Activated naive CD8-positive, alpha-beta T cell treated with anti-CD3 and anti-CD28 coated beads, Interleukin-2, amount 50 U/mL, for 24 hours (primary cell): ENCODE measurements at regions not wholly inside any gene's neighbourhood (a gene's known extent, or its start where the extent isn't known, plus 50 kb on each side); places are given as distances from the start of the nearest gene placed in this dataset.

Source experiments
- ATAC-seq: fragments of 150-1000 bp; cut with Tn5 transposase; one replicate; pipeline ENCODE4 v1.10.0; 2021
- DNase-seq: peaks from one replicate; pipeline ENCODE4 v3.0.0; 2021
- H3K27ac Mint-ChIP-seq: one replicate; pipeline ENCODE4 v1.8.0; 2021; ENCODE audit warnings: mild to moderate bottlenecking, mixed read lengths
- H3K27me3 Mint-ChIP-seq: one replicate; pipeline ENCODE4 v1.8.0; 2021; ENCODE audit warnings: mixed read lengths
- H3K36me3 Mint-ChIP-seq: one replicate; pipeline ENCODE4 v1.8.0; 2021; ENCODE audit warnings: low read depth, mixed read lengths
- H3K4me1 Mint-ChIP-seq: one replicate; pipeline ENCODE4 v1.8.0; 2021; ENCODE audit warnings: mixed read lengths
- H3K4me3 Mint-ChIP-seq: one replicate; pipeline ENCODE4 v1.8.0; 2021; ENCODE audit warnings: mild to moderate bottlenecking, moderate library complexity, mixed read lengths
- H3K9me3 Mint-ChIP-seq: one replicate; pipeline ENCODE4 v1.8.0; 2021; ENCODE audit warnings: mixed read lengths

DNA sequence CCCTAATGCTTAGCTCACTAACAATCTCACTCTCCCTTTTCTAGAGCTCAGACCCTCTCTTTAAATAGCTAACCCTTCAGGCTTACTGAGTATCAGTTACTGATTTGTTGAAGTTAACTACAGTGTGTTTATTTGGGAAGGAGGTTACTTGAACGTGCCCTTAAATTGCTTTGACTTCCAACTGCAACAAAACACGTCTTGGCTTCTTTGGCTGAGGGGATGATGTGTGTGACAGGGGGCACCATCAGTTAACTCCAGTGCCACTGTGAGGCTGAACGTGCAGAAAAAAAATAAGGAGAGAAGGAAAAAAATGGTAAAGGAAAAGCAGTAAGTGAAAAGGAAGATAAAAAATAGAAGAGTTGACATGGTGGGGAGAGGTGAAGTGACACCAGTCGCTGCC, 75.1 kb upstream of the NRIP1 start:
- Mint-ChIP-seq H3K4me3 (no peak overlapping the region), H3K27me3 (peaks cover 10% of the 10 kb centered on the region), H3K36me3 (no peaks in the 10 kb centered on the region), H3K9me3 (no peaks in the 10 kb centered on the region), H3K4me1 (no peaks in the 10 kb centered on the region), H3K27ac (no peak overlapping the region)
- DNase-seq (no peak), ATAC-seq (no peak)

DNA sequence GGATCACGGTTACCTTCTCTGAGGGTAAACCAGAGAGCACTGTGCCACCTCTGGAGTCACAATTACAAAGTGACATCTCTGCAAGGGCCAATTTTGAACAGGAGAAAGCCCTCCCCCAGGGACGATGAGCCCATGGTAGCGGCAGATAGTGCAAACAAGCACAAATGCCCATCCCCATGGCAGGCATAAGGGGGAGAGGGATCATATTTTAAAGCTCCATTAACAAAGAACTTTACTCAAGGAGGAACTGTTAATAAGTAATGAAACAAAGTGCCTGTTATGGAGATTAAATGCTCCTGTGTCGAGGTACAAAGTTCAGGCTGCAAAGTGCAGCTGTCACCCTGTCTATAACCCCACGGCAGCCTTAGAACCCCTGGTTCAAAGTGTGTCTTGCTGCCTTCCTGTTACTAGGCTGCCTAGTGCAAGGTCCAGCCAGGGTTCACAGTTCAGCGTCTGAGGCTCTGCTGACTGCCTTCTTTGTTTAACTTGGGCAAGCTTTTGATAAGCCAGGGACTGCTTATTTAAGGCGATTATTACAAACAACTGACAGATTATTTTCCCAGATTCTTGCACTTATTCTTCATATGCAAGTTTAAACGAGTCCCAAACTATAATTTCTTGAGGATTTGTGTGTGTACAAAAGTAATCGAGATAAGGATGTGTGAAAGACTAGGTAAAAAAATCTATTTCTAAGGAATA, 75.7 kb upstream of the NRIP1 start:
- Mint-ChIP-seq H3K27me3 (peaks cover 10% of the 10 kb centered on the region), H3K9me3 (no peaks in the 10 kb centered on the region), H3K27ac (no peak overlapping the region), H3K36me3 (no peaks in the 10 kb centered on the region), H3K4me1 (no peaks in the 10 kb centered on the region), H3K4me3 (no peak overlapping the region)
- DNase-seq = no peak
- no peak for ATAC-seq

GRCh38 chr21:15141261-15141970, 76.6 kb upstream of the NRIP1 start:
- no peaks in the 10 kb centered on the region for H3K9me3 Mint-ChIP-seq
- H3K27me3 Mint-ChIP-seq = peaks cover 10% of the 10 kb centered on the region
- ATAC-seq = no peak
- no peaks in the 10 kb centered on the region for H3K36me3 Mint-ChIP-seq
- H3K27ac Mint-ChIP-seq = no peak overlapping the region
- H3K4me3 Mint-ChIP-seq = no peak overlapping the region
- no peak for DNase-seq
- no peaks in the 10 kb centered on the region for H3K4me1 Mint-ChIP-seq

- peaks cover 6% of the 10 kb centered on the region for H3K27me3 Mint-ChIP-seq
These were observed 79.2 kb upstream of the NRIP1 start for GRCh38 chr21:15144026-15144425.

DNA sequence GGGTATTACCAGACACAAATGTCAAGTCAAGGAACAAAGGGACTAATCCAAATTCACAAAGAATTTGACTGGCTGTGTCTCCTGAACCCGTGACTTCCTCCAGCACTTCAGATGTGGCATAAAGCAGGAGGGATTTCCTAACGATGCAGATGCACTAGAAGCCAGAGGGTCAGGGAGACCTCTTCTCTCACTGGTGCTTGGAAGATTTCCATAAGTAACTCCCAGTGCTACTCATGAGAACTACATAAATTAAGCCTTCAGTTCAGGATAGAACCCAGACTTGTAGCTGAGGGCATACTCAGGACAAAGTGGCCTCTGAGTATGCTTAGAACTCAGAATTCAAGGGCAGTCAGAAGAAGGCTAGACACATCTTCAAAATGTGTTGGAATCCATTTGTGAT, 83.6 kb upstream of the NRIP1 start:
- no peaks in the 10 kb centered on the region for H3K27me3 Mint-ChIP-seq
- ATAC-seq (no peak), DNase-seq (no peak)
- H3K36me3 Mint-ChIP-seq = no peaks in the 10 kb centered on the region
- no peaks in the 10 kb centered on the region for H3K9me3 Mint-ChIP-seq
- no peak overlapping the region for H3K4me3 Mint-ChIP-seq
- H3K27ac Mint-ChIP-seq = no peak overlapping the region
- no peaks in the 10 kb centered on the region for H3K4me1 Mint-ChIP-seq

More at GRCh38 chr21:15144026-15144425, 79.2 kb upstream of the NRIP1 start:
- Mint-ChIP-seq H3K4me1 (no peaks in the 10 kb centered on the region), H3K36me3 (no peaks in the 10 kb centered on the region), H3K27ac (no peak overlapping the region), H3K4me3 (no peak overlapping the region), H3K9me3 (no peaks in the 10 kb centered on the region)
- DNase-seq = no peak
- no peak for ATAC-seq

GRCh38 chr21:15149600-15150224, 84.9 kb upstream of the NRIP1 start:
- ATAC-seq (no peak), DNase-seq (no peak)
- Mint-ChIP-seq H3K9me3 (peaks cover 3% of the 10 kb centered on the region), H3K27ac (no peak overlapping the region), H3K27me3 (no peaks in the 10 kb centered on the region), H3K36me3 (peaks cover under 1% of the 10 kb centered on the region), H3K4me3 (no peak overlapping the region), H3K4me1 (no peaks in the 10 kb centered on the region)

- Mint-ChIP-seq H3K4me3 (no peak overlapping the region), H3K4me1 (no peaks in the 10 kb centered on the region), H3K27me3 (no peaks in the 10 kb centered on the region), H3K27ac (no peak overlapping the region), H3K9me3 (peaks cover 6% of the 10 kb centered on the region), H3K36me3 (peaks cover 1% of the 10 kb centered on the region)
- ATAC-seq (no peak), DNase-seq (no peak)
These were observed 86.7 kb upstream of the NRIP1 start for GRCh38 chr21:15151385-15152103.

DNA sequence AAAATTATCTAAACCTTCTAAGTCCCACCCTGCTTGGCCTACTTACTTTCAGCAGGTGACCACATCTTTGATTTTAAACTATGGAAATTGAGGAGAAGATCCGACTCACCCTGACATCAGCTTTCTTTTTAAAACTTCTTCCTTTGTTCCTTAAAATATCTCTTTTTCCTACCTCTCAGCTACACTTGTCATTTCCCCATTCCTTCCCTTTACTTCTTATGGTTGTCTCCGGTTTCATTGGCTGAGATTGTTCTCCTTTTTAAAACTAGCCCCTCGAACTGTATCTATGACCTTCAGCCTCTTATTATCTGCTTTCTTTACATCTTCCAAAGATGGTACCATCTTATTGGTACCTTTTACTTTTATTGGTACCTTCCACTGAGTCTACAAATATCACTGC, 87.8 kb upstream of the NRIP1 start:
- Mint-ChIP-seq H3K27me3 (no peaks in the 10 kb centered on the region), H3K36me3 (peaks cover 1% of the 10 kb centered on the region)

GRCh38 chr21:15159382-15160020, 94.7 kb upstream of the NRIP1 start:
- DNase-seq (no peak), ATAC-seq (no peak)
- Mint-ChIP-seq H3K27ac (no peak overlapping the region), H3K4me3 (no peak overlapping the region), H3K9me3 (peaks cover 19% of the 10 kb centered on the region), H3K36me3 (peaks cover 1% of the 10 kb centered on the region), H3K4me1 (peaks cover 7% of the 10 kb centered on the region), H3K27me3 (peaks cover 2% of the 10 kb centered on the region)

More for the DNA sequence above, 87.8 kb upstream of the NRIP1 start:
- DNase-seq = no peak
- Mint-ChIP-seq H3K4me3 (no peak overlapping the region), H3K27ac (no peak overlapping the region), H3K9me3 (peaks cover 13% of the 10 kb centered on the region), H3K4me1 (no peaks in the 10 kb centered on the region)
- no peak for ATAC-seq

DNA sequence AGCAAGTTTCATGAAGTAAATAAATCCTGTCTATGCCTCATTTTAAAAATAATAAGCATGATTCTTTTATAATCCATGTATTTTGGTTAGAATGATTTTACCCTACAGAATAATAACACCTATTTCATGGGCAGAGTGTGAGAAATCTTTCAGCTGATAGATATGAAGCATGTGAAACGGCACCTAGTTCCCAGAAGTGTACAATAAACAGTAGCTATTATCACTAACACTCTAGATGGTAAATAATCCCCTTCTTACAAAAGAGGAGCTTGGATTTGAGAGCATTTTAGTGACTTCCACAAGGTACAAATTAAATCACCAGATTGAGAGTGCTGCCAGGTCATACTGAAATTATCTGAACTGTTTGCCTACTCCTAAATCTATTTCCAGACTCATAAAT, 95.3 kb upstream of the NRIP1 start:
- no peak overlapping the region for H3K4me3 Mint-ChIP-seq
- DNase-seq (no peak), ATAC-seq (no peak)
- peaks cover 2% of the 10 kb centered on the region for H3K27me3 Mint-ChIP-seq
- H3K27ac Mint-ChIP-seq = no peak overlapping the region
- peaks cover 14% of the 10 kb centered on the region for H3K9me3 Mint-ChIP-seq
- peaks cover 7% of the 10 kb centered on the region for H3K4me1 Mint-ChIP-seq
- no peaks in the 10 kb centered on the region for H3K36me3 Mint-ChIP-seq

- no peak overlapping the region for H3K4me3 Mint-ChIP-seq
- no peaks in the 10 kb centered on the region for H3K36me3 Mint-ChIP-seq
- peaks cover 2% of the 10 kb centered on the region for H3K27me3 Mint-ChIP-seq
- peaks cover 7% of the 10 kb centered on the region for H3K4me1 Mint-ChIP-seq
- peaks cover 3% of the 10 kb centered on the region for H3K9me3 Mint-ChIP-seq
- no peak overlapping the region for H3K27ac Mint-ChIP-seq
- DNase-seq = no peak
- no peak for ATAC-seq
These were observed 98.1 kb upstream of the NRIP1 start for GRCh38 chr21:15162921-15163320.

DNA sequence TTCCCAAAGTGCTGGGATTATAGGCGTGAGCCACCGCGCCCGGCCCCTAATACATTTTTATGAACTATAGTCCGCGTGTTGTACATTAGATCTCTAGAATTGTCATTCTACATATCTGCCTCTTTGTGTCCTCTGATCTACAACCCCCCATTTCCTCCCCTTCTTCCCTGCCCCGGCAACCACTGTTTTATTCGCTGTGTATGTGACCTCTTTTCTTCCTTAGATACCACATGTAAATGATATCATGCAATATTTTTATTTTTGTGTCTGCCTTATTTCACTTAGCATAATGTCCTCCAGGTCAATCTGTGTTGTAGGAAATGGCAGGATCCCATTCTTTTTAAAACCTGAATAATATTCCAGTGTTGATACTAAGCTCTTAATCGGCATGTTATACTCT, 99.5 kb upstream of the NRIP1 start:
- Mint-ChIP-seq H3K4me1 (peaks cover 5% of the 10 kb centered on the region), H3K36me3 (no peaks in the 10 kb centered on the region), H3K27me3 (peaks cover 2% of the 10 kb centered on the region), H3K27ac (no peak overlapping the region), H3K4me3 (no peak overlapping the region), H3K9me3 (no peaks in the 10 kb centered on the region)
- DNase-seq (no peak), ATAC-seq (no peak)

- Mint-ChIP-seq H3K27me3 (peaks cover 2% of the 10 kb centered on the region), H3K9me3 (no peaks in the 10 kb centered on the region), H3K36me3 (no peaks in the 10 kb centered on the region), H3K27ac (no peak overlapping the region), H3K4me3 (no peak overlapping the region), H3K4me1 (peaks cover under 1% of the 10 kb centered on the region)
- no peak for ATAC-seq
- DNase-seq = no peak
These were observed 100.0 kb upstream of the NRIP1 start for GRCh38 chr21:15164678-15165303.

DNA sequence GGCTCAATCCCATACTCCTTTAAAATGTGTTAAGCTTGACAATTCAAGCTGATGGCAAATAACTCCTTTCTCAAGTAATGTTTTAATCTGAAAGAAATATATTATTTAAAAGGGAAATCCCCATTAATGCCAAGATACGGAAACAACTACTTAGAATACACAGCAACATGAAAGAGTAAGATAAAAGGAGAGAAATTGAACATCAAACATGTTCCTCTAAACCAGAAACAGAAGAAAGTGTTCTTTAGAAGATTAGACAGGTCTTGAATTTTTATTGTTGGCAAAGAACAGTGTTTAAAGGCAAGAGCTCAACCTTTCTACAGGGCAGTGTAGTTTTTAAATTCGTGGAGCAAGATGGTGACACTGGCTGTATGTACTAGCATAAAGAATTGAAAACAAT, 105.8 kb upstream of the NRIP1 start:
- peaks cover 4% of the 10 kb centered on the region for H3K4me1 Mint-ChIP-seq
- no peak overlapping the region for H3K27ac Mint-ChIP-seq
- no peak for DNase-seq
- H3K9me3 Mint-ChIP-seq = no peaks in the 10 kb centered on the region
- H3K36me3 Mint-ChIP-seq = no peaks in the 10 kb centered on the region
- H3K27me3 Mint-ChIP-seq = no peaks in the 10 kb centered on the region
- no peak for ATAC-seq
- no peak overlapping the region for H3K4me3 Mint-ChIP-seq
